Islet of Langerhans (tissue), 1 donor: ENCODE measurements at regions not wholly inside any gene's neighbourhood (a gene's known extent, or its start where the extent isn't known, plus 50 kb on each side); places are given as distances from the start of the nearest gene placed in this dataset.

Source experiments
- FAIRE-seq: peaks from one replicate; lab custom pipeline; 2011; peaks lifted over from hg19 to GRCh38; lab: Jason Lieb, UNC

GRCh38 chr15:85976986-85977385 lies 102.7 kb upstream of the AGBL1 start:
- no peak for FAIRE-seq

- FAIRE-seq = no peak
Observed at GRCh38 chr15:85977586-85977985, 102.1 kb upstream of the AGBL1 start.

- FAIRE-seq = no peak
Observed at GRCh38 chr15:85979929-85980328, 99.7 kb upstream of the AGBL1 start.

- no peak for FAIRE-seq
Observed at GRCh38 chr15:85980946-85981345, 98.7 kb upstream of the AGBL1 start.

GRCh38 chr15:85984241-85984640 lies 95.4 kb upstream of the AGBL1 start:
- FAIRE-seq = no peak

GRCh38 chr15:85986116-85986515 lies 93.6 kb upstream of the AGBL1 start:
- no peak for FAIRE-seq

- FAIRE-seq = no peak
Observed at GRCh38 chr15:85986741-85987140, 92.9 kb upstream of the AGBL1 start.

GRCh38 chr15:85988741-85989140 lies 90.9 kb upstream of the AGBL1 start:
- FAIRE-seq = no peak

- FAIRE-seq = no peak
Observed at GRCh38 chr15:85992224-85992623, 87.4 kb upstream of the AGBL1 start.

DNA sequence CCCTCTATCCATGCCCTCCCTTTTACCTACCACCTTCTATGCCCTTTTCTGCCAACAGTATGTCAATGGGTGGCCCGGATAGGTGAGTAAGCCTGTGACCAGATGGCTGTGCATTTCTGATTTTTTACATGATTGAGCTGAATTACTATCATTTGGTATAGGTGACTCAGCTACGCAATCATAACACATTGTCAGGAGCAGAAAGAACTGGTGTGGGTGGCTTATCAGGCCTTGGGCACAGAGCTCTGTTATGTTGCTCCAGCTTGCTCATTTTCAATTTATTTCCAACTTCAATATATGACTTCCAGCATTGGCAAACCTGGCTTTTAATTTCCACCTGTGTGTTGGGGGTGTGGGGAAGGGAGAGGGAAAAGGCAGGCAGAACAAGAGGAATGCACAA lies 86.6 kb upstream of the AGBL1 start:
- FAIRE-seq = no peak

- no peak for FAIRE-seq
Observed at GRCh38 chr15:85997618-85998017, 82.1 kb upstream of the AGBL1 start.

- FAIRE-seq = no peak
Observed at GRCh38 chr15:85999658-86000057, 80.0 kb upstream of the AGBL1 start.

- FAIRE-seq = no peak
Observed at GRCh38 chr15:86001200-86001599, 78.5 kb upstream of the AGBL1 start.

- peak; percentile 64 for FAIRE-seq
Observed at GRCh38 chr15:86002444-86002843, 77.2 kb upstream of the AGBL1 start.

DNA sequence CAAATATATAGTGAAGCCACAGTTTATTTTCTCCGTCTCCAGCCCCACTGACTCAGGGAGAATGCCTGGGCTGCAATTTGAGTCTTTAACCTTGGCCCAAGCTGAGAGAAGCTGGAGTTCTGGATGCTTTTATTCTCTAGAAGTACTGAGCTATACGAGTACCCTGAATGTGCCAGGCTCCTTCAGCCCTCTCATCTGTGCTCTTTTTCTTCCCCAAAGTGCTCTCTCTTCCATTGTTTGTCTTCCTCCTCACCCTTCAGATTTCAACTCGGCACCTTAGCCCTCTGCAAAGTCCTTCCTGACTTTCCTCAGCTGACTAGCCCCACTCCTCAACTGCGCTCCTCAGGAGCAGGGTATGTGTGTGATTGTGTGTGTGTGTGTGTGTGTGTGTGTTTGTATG lies 75.6 kb upstream of the AGBL1 start:
- FAIRE-seq = no peak

DNA sequence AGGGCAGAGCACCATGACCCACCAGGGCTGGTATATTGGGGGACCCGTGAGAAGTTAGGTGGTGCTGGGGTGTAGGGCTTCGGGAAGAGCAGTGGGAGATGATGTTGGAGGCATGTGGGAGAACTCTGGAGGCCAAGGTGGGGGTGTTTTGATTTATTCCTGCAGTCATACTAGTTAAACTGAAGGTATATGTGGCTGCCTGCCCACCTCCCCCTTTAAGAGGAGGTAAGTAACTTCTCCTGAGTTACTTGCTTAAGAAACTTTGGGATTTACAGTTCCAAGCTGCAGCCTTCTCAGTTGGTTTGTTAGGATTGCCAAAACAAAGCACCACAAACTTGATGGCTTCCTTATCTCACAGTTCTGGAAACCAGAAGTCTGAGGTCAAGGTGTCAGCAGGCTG lies 73.1 kb upstream of the AGBL1 start:
- FAIRE-seq = no peak

DNA sequence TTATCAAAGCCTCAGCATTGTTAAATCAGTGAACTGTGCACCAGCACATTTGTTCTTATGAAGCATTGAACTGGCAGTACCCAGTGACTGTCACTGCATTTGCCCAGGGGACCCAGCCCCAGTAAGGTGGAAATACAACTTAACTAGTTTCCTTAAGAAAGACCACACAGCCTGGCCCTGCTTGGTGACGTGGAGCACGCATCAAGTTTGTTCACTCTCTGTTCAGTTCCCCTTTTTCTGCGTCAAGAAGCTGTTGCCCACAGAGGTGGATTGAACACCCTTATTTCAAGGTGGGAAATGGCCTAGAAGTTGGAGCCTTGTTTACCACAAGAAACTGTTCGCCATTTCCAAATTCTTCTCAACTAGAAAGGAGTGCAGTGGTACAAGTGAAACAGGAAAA lies 69.9 kb upstream of the AGBL1 start:
- FAIRE-seq = no peak

GRCh38 chr15:86010398-86010797 lies 69.3 kb upstream of the AGBL1 start:
- no peak for FAIRE-seq

DNA sequence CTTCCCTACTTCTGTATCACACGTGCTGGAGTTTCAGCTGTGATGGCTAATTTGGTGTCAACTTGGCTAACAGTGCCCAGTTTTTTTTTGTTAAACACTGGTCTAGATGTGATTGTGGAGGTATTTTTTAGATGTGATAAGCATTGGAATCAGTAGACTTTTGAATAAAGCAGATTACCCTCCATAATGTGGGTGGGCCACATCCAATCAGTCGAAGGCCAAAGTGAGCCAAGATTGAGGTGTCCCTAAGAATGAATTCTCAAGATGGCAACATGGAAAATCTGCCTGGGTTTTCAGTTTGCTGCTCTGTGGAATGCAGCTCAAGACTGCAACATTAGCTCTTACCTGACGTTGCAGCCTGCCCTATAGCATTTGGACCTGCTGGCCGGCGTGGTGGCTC lies 68.8 kb upstream of the AGBL1 start:
- FAIRE-seq = no peak

DNA sequence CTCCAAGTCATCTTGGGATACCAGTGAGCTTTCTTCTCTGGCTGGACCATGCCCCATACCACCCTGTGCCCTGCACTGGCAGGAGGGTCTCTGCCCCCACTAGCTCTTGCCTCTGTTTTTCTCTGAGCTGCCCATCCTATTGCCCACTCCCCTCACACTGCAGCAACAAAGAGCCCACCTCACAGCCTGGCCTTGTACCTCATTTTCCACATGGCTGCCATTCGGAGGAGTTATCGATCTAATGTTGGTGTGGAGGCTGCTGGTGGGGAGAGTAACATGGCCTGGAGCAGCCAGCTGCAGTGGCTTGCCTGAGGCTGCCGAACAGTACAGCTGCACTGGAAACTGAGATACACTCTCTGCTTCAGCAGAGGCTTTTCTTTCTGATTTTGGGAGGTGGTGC lies 65.7 kb upstream of the AGBL1 start:
- no peak for FAIRE-seq

GRCh38 chr15:86016750-86017149 lies 62.9 kb upstream of the AGBL1 start:
- FAIRE-seq = no peak

DNA sequence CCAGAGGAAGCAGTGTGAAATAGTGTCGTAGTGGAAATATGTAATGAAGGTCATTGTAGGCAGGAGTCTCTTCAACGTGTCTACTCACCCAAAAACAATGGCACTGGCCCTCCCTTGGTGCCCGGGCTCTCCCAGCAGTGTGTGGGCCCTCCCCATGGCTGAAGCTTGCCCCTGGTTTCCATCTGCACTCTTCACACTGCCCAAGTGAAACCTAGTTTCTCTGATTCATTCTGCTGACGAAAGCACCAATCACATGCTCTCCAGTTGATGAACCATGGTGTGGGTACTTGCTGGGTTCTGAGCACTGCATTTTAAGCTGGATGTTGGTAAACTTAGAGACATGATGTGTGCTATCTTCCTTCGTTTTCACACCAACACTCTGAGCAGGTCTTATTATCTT lies 61.0 kb upstream of the AGBL1 start:
- no peak for FAIRE-seq

DNA sequence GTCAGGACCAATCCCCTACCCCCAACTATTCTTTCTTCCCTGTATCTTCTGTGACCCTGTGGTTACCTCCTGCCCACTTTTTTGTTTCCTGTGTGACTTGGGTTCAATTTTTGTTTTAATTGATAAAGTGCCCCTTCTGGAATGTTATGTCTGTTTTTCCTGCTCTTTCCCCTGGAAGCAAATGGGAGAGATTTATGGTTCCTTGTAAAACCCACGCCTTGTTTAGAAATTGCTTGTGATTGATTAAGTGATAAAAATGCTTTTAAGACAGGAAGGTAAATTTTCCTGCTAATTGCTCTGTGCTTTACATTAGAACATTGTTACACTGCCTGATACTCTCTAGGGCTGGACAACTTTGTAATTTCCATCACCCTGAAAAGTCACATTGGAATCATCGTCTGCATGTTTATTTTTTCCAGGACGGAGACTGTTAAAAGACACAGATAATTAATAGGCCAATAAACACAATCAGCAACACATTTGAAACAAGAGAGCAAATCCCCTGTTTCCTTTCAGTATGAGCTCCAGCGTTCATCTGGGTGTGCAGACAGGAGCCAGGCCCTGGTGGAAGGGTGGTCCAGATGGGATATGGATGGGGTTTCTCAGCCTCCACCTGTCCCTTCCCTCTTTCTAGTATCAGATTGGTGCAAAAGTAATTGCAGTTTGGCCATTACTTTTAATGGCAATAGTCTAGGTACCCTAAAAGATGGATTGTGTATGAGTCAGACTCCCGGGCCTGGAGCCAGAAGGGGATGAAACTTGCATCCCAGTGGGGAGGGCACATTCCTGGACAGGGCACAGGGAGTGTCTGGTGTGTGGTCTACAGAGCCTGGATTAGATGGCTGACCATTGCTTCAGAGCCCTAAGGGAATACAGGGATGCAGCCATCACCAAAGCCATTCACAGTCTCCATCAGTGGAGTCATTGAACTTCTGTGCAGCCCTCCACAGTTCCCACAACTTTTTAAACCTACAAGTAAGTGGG lies 58.1 kb upstream of the AGBL1 start:
- FAIRE-seq = no peak

- no peak for FAIRE-seq
Observed at GRCh38 chr15:86028961-86029360, 50.7 kb upstream of the AGBL1 start.
